Common myeloid progenitor, CD34-positive (primary cell): ENCODE measurements at regions not wholly inside any gene's neighbourhood (a gene's known extent, or its start where the extent isn't known, plus 50 kb on each side); places are given as distances from the start of the nearest gene placed in this dataset.

ENCODE experiments used
- CTCF ChIA-PET: fragments of 350-600 bp; sonication (Branson Sonifier 250); formaldehyde crosslinking; loops from one replicate; lab custom pipeline; 2021; ENCODE audit warnings: antibody characterized with exemption; lab: Charles Lee
- POLR2A ChIA-PET: fragments of 350-600 bp; sonication (Branson Sonifier 250); formaldehyde crosslinking; loops from one replicate; lab custom pipeline; 2021; ENCODE audit warnings: antibody characterized with exemption; lab: Charles Lee
- DNase-seq, 3 donors: peaks; one replicate each; pipeline versions ENCODE4 v3.0.0 to v3.0.0-alpha.2; 2013
- H3K27ac ChIP-seq, 2 experiments: 1 replicate in 1 of 2; 2 replicates in 1 of 2; pipeline ENCODE4 v1.7.0; 2013; ENCODE audit warnings: inconsistent platforms in 2 of 2, low read length in 2 of 2, mild to moderate bottlenecking in 2 of 2, low read depth in 1 of 2, moderate library complexity in 1 of 2; ENCODE audit not compliant: severe bottlenecking in 2 of 2, insufficient read depth in 1 of 2, poor library complexity in 1 of 2
- H3K27me3 ChIP-seq, 5 experiments: replicated peaks in 2 of 5; 1 replicate in 3 of 5; 2 replicates in 2 of 5; pipeline versions ENCODE4 v1.6.1 to v1.7.0; 2013; ENCODE audit warnings: low read length in 4 of 5, mild to moderate bottlenecking in 2 of 5, moderate library complexity in 2 of 5, inconsistent platforms in 1 of 5; ENCODE audit not compliant: insufficient read depth in 5 of 5, control insufficient read depth in 4 of 5
- H3K36me3 ChIP-seq, 4 experiments: 1 replicate in 2 of 4; 2 replicates in 2 of 4; pipeline versions ENCODE4 v1.6.1 to v1.7.0; 2013; ENCODE audit warnings: low read length in 3 of 4, control low read depth in 1 of 4, mild to moderate bottlenecking in 1 of 4; ENCODE audit not compliant: control insufficient read depth in 4 of 4, insufficient read depth in 4 of 4
- H3K4me1 ChIP-seq, 4 experiments: 1 replicate in 3 of 4; 2 replicates in 1 of 4; pipeline versions ENCODE4 v1.6.1 to v1.7.1; 2013; ENCODE audit warnings: low read length in 3 of 4, mild to moderate bottlenecking in 3 of 4, control low read depth in 1 of 4, inconsistent platforms in 1 of 4, moderate library complexity in 1 of 4; ENCODE audit not compliant: control insufficient read depth in 4 of 4, insufficient read depth in 4 of 4; ENCODE audit errors: control extremely low read depth in 1 of 4
- H3K4me3 ChIP-seq, 7 experiments: 1 replicate in 4 of 7; 2 replicates in 3 of 7; pipeline versions ENCODE4 v1.5.1 to v1.7.0; 2013; ENCODE audit warnings: mild to moderate bottlenecking in 7 of 7, low read length in 6 of 7, moderate library complexity in 6 of 7, inconsistent platforms in 2 of 7, low read depth in 2 of 7, control low read depth in 1 of 7; ENCODE audit not compliant: insufficient read depth in 4 of 7, control insufficient read depth in 1 of 7; ENCODE audit errors: extremely low read depth in 1 of 7
- H3K9me3 ChIP-seq, 5 experiments: 1 replicate in 4 of 5; 2 replicates in 1 of 5; pipeline versions ENCODE4 v1.6.1 to v1.7.1; 2013; ENCODE audit warnings: low read length in 4 of 5, mild to moderate bottlenecking in 2 of 5, inconsistent platforms in 1 of 5, low read depth in 1 of 5, moderate library complexity in 1 of 5; ENCODE audit not compliant: control insufficient read depth in 4 of 5, insufficient read depth in 2 of 5; ENCODE audit errors: control extremely low read depth in 1 of 5
- WGBS: methylation state at CpG from one replicate; pipeline ENCODE4 v1.1.5; 2013; ENCODE audit not compliant: insufficient coverage; 5-methylcytosine and 5-hydroxymethylcytosine counted together

DNA sequence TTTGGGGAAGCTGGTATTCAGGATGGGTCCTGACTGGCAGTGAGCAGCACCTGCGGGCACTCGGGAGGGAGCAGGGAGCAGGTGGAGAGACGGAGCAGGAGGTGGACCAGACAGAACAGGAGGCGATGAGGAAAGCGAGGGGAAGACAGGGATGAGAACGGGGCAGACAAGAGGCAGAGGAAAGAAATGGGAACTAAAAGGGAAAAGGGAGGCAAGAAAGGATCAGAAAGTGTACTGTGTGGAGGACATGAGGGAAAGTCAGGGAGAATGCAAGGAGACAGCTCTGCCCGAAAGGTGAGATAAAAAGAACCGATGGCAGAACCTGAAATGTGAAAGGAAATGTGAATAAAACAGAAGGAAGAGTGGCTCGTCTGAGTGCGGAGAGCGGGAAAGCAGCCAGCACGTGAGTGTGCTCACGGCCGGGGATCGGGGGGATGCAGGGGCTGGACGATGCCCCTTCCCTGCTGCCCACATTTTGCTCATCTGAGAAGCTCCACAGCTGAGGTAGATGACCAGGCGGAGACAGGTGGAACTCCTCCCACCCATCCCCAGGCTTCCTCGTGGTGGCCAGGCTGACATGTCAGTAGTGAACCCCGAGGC is 494.4 kb upstream of the B3GAT1 start:
- DNase-seq: no peak
- Histone ChIP-seq H3K9me3 (no peaks in the 10 kb centered on the region), H3K36me3 (no peaks in the 10 kb centered on the region), H3K4me3 (no peak overlapping the region), H3K27me3 (peaks cover 0 to 4% (median 0%) of the 10 kb centered on the region in 5 experiments), H3K27ac (no peak overlapping the region), H3K4me1 (no peaks in the 10 kb centered on the region)
- ChIA-PET CTCF (no interaction called here), POLR2A (no interaction called here)
- 88% methylated on average over 19 of the region's 19 CpGs for WGBS

DNA sequence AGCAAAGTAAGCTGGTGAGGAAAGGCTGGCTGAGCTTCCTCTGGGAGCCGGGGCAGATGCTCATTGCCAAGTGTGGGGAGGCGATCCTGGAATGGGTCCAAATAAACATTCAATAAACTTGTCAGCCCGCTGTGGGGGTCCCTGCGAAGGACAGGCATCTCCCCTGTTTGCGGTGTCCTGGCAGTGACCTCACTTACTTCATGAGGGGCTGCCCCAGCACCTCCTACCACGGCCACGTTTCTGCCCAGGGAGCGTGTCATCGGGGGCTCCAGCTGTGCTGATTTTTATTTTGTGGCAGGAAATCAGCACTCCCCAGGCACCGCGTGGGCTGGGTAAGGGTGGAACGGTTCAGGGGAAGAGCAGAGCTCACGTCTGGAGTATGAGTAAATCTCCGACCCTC is 493.9 kb upstream of the B3GAT1 start:
- POLR2A ChIA-PET: no interaction called here
- DNase-seq: no peak
- Histone ChIP-seq H3K27me3 (peaks cover 0 to 4% (median 0%) of the 10 kb centered on the region in 5 experiments), H3K4me3 (no peak overlapping the region), H3K4me1 (no peaks in the 10 kb centered on the region), H3K27ac (no peak overlapping the region), H3K36me3 (no peaks in the 10 kb centered on the region), H3K9me3 (no peaks in the 10 kb centered on the region)
- CTCF ChIA-PET: no interaction called here
- 76% methylated on average over 12 of the region's 14 CpGs for WGBS

DNA sequence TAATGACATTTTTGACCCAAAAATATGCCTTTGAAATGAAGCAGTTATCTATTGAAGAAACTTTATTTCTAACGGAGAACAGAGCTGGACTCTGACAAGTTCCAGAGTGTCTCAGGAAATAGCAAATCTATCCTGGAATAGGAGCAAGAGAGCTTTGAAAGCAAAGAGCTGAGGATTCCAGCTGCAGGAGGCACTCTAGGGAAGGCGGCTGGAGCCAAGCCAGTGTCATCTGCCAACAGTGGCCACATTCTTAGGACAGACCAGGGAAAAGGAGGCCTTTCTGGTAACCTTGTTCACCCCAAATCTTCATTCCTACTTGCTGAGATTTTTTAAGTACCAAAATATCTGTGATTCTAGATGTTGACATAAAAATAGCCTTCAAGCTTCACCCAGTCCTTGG is 493.5 kb upstream of the B3GAT1 start:
- H3K27me3 ChIP-seq: peaks cover 0 to 4% (median 0%) of the 10 kb centered on the region in 5 experiments
- CTCF ChIA-PET: no interaction called here
- no peaks in the 10 kb centered on the region for H3K4me1 ChIP-seq
- POLR2A ChIA-PET: no interaction called here
- no peaks in the 10 kb centered on the region for H3K36me3 ChIP-seq
- no peak for DNase-seq
- WGBS: 88% methylated on average over 2 of the region's 2 CpGs
- no peak overlapping the region for H3K27ac ChIP-seq
- H3K4me3 ChIP-seq: no peak overlapping the region
- H3K9me3 ChIP-seq: no peaks in the 10 kb centered on the region

DNA sequence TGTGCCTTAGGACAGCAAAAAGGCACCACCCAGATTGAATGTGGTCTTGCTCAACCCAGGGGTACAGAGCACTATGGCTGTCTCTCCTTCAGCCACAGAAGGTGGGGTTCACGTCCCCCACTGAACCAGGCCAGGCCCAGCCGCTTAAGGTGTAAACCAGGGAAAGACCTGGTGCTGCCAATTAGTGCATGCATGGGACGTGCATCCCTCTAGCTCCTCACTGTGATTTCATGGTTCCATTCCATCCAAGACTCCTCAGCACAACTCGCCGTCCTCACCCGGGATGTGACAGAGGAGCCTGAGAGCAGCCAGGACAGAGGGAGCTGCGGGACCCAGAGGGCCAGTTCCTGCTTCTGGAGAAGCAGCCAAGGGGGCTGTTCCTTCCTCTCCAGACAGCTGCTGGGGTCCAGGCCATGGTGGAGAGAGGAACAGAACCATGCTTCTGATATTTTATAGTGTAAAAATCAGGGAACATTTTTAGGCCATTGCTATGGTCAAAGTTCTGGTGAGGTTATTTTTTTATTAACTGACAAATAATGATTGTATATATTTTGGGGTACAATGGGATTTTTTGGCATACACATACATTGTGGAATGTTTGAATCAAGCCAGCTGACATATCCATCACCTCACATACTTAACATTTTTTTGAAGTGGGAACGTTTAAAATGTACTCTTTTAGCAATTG is 492.2 kb upstream of the B3GAT1 start:
- ChIA-PET CTCF (no interaction called here), POLR2A (no interaction called here)
- Histone ChIP-seq H3K9me3 (no peaks in the 10 kb centered on the region), H3K27ac (no peak overlapping the region), H3K4me1 (no peaks in the 10 kb centered on the region), H3K36me3 (no peaks in the 10 kb centered on the region), H3K27me3 (peaks cover 0 to 4% (median 3%) of the 10 kb centered on the region in 5 experiments), H3K4me3 (no peak overlapping the region)
- no peak for DNase-seq
- WGBS: 85% methylated on average over 6 of the region's 8 CpGs

DNA sequence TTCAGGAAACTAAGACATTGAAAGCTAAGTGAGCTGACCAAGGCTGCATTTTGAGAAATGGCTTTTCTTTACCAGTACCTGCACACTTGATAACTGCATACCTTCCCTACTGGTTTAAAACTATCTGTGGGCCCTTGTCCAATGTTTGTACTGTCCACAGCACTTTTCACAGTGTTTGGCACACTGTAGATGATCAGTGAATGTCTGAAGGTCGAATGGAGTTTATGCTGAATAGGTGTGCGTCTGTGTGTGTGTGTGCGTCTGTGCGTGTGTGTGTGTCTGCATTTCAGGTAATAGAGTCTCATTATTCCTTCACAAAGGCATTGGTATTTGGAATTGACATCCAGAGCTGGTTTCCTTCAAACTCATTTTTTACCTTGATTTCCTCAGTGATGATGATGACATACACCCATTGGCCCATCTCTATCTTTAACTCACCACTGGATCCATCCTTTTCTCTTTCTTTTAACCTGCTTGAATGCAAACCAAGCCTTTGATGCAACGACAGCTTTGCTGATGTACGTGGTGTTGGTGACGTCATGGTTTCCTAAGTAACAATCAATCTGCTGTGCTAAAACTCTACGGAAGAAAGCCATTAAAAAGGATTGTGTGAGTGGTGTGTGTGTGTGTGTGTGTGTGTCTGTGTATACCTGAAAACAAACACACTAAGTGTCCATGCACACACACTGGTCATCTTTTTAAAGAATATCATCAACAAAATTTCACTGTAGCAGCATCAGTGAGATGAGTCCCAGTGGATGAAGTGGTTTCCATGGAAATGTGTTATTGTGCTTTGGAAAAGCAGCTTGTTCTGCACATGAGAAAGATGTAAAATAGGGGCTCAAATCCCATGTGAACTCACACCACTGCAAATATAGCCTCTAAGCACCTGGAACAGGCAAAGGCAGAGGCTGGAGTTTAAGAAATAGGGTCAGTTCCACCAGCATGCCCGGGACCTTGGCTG is 490.2 kb upstream of the B3GAT1 start:
- Histone ChIP-seq H3K27ac (no peak overlapping the region), H3K4me3 (no peak overlapping the region), H3K9me3 (peaks cover 0 to 3% (median 0%) of the 10 kb centered on the region in 5 experiments), H3K27me3 (peaks cover 0 to 4% (median 3%) of the 10 kb centered on the region in 5 experiments), H3K36me3 (no peaks in the 10 kb centered on the region), H3K4me1 (no peaks in the 10 kb centered on the region)
- 90% methylated on average over 3 of the region's 9 CpGs for WGBS
- ChIA-PET POLR2A (no interaction called here), CTCF (no interaction called here)
- DNase-seq: no peak

DNA sequence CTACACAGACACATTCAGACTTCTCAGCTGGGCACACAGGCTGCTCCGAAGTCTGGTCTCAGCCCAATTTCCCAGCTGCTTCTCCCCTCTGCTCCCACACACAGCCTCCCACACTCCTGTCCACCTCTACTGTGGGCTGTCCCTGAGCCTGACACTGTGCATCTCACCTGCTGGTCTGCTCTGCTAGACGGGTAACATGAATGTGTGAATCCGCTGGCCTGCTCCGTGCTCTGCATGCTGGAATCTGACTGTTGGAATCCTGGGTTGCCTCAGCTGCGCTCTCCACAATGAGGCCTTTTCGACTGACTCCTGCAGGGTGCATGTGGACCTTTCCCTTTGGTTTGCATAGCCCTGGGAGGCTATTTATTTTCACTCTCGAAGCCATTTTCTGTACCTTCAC is 489.5 kb upstream of the B3GAT1 start:
- H3K9me3 ChIP-seq: peaks cover 0 to 3% (median 0%) of the 10 kb centered on the region in 5 experiments
- no peaks in the 10 kb centered on the region for H3K4me1 ChIP-seq
- ChIA-PET POLR2A (no interaction called here), CTCF (no interaction called here)
- no peak overlapping the region for H3K4me3 ChIP-seq
- peaks cover 0 to 3% (median 1%) of the 10 kb centered on the region in 5 experiments for H3K27me3 ChIP-seq
- H3K36me3 ChIP-seq: no peaks in the 10 kb centered on the region
- H3K27ac ChIP-seq: no peak overlapping the region
- no peak for DNase-seq
- WGBS: 80% methylated on average over 6 of the region's 7 CpGs
